IPS-NIHi7 (cell line): ENCODE measurements at regions not wholly inside any gene's neighbourhood (a gene's known extent, or its start where the extent isn't known, plus 50 kb on each side); places are given as distances from the start of the nearest gene placed in this dataset.

Source experiments
- DNase-seq: peaks from one replicate; pipeline ENCODE4 v3.0.0; 2012; ENCODE audit warnings: mixed read lengths; ENCODE audit errors: extremely low spot score

GRCh38 chr4:143082701-143083100, 102.0 kb upstream of the USP38 start:
- no peak for DNase-seq

- DNase-seq: no peak
These were observed 100.8 kb upstream of the USP38 start for GRCh38 chr4:143083756-143084472.

GRCh38 chr4:143084566-143084965, 100.2 kb upstream of the USP38 start:
- no peak for DNase-seq

- no peak for DNase-seq
These were observed 99.5 kb upstream of the USP38 start for GRCh38 chr4:143085224-143085623.

GRCh38 chr4:143085659-143086058, 99.1 kb upstream of the USP38 start:
- no peak for DNase-seq

GRCh38 chr4:143089291-143089690, 95.4 kb upstream of the USP38 start:
- peak; percentile 19 for DNase-seq

- DNase-seq: no peak
These were observed 94.9 kb upstream of the USP38 start for GRCh38 chr4:143089847-143090246.

- no peak for DNase-seq
These were observed 92.9 kb upstream of the USP38 start for GRCh38 chr4:143091862-143092261.

GRCh38 chr4:143095447-143095846, 89.3 kb upstream of the USP38 start:
- DNase-seq: no peak

GRCh38 chr4:143097751-143098150, 87.0 kb upstream of the USP38 start:
- no peak for DNase-seq

- DNase-seq: no peak
These were observed 85.0 kb upstream of the USP38 start for GRCh38 chr4:143099693-143100092.

GRCh38 chr4:143109376-143109775, 75.3 kb upstream of the USP38 start:
- DNase-seq: no peak

- no peak for DNase-seq
These were observed 66.1 kb upstream of the USP38 start for GRCh38 chr4:143118663-143119062.

GRCh38 chr4:143127621-143128020, 57.1 kb upstream of the USP38 start:
- no peak for DNase-seq

GRCh38 chr4:143133977-143134376, 50.7 kb upstream of the USP38 start:
- DNase-seq: no peak
